GM12873 (cell line): ENCODE measurements at regions not wholly inside any gene's neighbourhood (a gene's known extent, or its start where the extent isn't known, plus 50 kb on each side); places are given as distances from the start of the nearest gene placed in this dataset.

Source experiments
- TF ChIP-seq, protein P1 (sequence below): IDR thresholded peaks from 2 replicates; pipeline ENCODE4 v1.5.1; 2012; ENCODE audit warnings: low read depth, mild to moderate bottlenecking, moderate library complexity, low read length, control low read depth; ENCODE audit not compliant: insufficient read depth; ENCODE audit errors: missing control alignments

GRCh38 chr10:44459671-44460070 lies 74.8 kb upstream of the CXCL12 start:
- TF ChIP-seq, protein P1, sequence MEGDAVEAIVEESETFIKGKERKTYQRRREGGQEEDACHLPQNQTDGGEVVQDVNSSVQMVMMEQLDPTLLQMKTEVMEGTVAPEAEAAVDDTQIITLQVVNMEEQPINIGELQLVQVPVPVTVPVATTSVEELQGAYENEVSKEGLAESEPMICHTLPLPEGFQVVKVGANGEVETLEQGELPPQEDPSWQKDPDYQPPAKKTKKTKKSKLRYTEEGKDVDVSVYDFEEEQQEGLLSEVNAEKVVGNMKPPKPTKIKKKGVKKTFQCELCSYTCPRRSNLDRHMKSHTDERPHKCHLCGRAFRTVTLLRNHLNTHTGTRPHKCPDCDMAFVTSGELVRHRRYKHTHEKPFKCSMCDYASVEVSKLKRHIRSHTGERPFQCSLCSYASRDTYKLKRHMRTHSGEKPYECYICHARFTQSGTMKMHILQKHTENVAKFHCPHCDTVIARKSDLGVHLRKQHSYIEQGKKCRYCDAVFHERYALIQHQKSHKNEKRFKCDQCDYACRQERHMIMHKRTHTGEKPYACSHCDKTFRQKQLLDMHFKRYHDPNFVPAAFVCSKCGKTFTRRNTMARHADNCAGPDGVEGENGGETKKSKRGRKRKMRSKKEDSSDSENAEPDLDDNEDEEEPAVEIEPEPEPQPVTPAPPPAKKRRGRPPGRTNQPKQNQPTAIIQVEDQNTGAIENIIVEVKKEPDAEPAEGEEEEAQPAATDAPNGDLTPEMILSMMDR: no peak

- TF ChIP-seq, protein P1: no peak
Measured at GRCh38 chr10:44460416-44460815, 75.5 kb upstream of the CXCL12 start.

DNA sequence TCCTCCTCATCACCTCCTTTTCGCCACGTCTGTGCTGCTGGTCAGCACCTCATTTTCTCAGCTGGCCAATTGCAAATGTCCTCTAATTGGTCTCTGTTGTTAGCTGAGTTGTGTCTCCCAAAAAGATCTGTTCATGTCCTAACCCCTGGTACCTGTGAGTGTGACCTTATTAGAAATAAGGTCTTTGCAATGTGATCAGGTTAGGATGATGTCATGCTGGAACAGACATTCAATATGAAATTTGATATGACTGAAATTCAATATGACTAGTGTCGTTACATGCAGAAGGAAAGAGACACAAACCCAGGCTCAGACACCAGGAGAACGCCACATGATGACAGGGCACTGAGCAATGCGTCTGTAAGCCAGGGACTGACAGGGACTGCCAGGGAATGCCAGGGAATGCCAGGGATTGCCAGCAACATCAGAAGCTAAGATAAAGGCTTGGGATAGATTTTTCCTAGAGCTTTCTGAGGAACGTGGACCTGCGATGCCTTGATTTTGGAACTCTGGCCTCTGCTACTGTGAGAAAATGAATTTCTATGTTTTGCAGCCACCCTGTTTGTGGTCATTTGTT lies 77.5 kb upstream of the CXCL12 start:
- TF ChIP-seq, protein P1: no peak

- TF ChIP-seq, protein P1: no peak
Measured at GRCh38 chr10:44463511-44464121, 78.7 kb upstream of the CXCL12 start.

- TF ChIP-seq, protein P1: no peak
Measured at GRCh38 chr10:44464503-44464902, 79.6 kb upstream of the CXCL12 start.

DNA sequence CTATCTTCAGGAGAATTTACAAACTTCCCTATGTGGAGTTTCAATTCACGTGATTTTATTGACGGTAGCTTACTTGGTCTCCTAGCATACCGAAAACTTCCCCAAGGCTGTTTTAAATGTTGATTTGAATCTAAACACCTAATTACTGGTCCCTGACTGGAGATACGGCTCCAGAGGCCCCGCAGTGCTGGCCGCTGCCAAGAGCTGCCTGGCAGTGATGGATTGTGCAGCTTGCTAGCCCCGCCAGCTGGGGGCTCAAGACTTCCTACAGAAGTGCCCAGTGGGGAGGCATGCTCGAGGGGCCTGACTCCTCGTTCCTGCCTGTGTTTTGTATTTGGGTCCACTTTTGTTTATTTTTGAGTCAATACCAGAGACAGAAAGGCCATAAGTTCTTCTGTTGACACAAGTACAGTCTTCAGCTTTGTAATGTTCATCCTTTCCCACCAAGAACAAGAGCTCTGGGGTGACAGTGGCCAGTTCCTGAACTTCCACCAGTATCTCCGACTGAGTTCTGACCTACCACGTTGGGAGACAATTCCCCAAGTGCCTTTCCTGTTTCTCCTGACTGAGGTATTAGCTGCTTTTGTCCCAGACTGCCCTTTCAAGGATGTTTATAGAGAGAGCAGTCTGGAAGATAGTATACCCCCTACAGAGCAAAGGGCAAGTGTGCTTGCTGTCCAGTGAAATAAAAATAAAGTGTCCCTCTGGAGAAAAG lies 80.7 kb upstream of the CXCL12 start:
- TF ChIP-seq, protein P1: no peak

GRCh38 chr10:44466236-44466635 lies 81.3 kb upstream of the CXCL12 start:
- TF ChIP-seq, protein P1: no peak
